Hypothalamus (tissue), 51 donors: ENCODE measurements at regions not wholly inside any gene's neighbourhood (a gene's known extent, or its start where the extent isn't known, plus 50 kb on each side); places are given as distances from the start of the nearest gene placed in this dataset.
"Not testable (repeated sequence)": the region's sequence is repeated elsewhere in the genome, so short reads cannot be mapped to it uniquely, and the experiment has no call there.

Experiments used
- DNase-seq, 51 donors: peaks; one replicate each; lab custom pipeline; 2025; lab: John Stamatoyannopoulos, UW

DNA sequence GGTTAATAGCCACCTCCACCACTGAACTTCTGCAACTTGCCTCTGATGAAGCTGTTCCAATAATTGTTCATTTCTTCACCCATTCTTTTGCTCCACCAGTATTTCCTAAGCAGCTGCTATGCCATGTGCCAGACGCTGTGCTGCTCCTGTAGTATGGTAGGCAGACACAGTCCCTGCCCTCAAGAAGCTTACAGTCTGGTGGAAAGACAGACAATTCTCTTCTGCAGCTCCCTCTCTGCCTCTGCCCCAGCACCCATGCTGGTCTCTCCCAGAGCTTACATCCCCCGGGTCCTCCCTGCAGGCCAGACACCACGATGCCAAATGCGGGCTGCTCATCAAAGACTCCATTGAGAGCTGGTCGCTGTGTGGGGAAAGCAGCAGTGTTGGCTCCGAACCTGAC lies 111.6 kb upstream of the ESRRB start:
- no peak for DNase-seq

DNA sequence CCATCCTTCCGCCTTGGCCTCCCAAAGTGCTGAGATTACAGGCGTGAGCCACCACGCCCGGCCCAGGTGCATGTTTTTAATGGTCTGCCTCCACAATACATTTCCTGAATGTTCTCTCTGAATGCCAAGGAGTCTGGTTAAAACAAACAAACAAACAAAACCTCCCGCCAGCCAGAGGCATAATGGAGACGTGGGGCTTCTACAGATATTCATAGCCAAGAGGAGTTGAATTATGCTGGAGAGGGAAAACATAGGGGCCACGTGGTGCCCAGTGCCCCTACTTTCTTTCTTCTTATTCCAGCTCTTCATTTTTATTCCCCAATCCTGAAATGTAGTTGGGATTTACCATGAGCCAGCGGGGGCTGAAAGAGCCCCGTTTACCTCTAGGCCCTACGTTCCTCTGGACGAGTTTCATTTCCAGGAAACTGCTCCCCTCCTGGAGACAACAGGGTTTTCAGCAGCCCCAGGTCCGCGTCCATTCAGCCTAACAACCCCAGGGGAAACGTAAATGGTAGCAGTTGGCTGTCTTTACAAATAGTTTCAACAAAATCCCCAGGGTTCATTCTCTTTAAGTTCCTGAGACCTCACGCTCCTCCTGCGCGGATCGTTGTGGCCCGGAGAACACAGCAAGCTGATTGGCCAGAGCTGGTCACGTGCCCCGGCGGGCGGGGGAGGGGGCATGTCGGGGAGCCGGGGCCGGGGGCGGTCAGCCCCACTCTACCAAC lies 108.5 kb upstream of the ESRRB start:
- peak in 48 of 51 donors; percentile 3 to 76 (median 34) for DNase-seq

DNA sequence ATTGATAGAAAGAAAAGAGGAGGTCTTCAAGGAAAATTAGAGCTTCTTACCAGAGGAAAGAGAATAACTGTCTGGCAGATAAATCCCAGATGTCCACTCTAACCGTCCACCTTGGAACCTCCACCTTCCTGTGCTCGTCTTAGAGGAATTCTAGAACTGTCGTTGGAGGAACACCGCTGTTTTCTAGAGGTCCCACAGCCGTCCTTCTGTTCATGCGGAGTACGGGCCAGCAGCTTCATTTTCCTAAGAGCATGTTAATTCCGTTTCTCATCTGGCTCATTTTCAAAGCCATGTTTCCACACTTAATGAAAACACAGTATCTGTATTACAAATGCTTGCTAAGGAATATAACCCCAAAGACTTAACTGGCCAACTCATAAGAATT lies 107.9 kb upstream of the ESRRB start:
- DNase-seq, result no peak

DNA sequence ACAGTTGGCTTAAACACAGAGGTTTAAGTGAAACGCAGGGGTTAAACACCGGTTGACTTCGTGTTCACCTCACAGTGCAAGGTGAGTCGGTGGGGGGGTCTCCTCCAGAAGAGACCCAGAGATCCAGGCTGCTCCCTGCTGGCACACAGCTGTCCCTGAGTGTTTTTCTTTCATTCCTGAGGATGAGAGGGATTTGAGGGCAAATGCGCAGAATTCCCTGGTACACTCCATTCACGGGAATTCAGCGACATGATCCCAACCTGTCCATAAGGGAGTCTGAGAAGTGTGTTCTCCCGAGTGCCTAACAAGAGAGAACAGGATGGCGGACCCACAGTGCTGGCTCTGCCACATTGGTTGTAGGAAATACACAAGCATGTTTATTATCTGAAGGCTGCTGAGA lies 107.2 kb upstream of the ESRRB start:
- DNase-seq, result no peak

DNA sequence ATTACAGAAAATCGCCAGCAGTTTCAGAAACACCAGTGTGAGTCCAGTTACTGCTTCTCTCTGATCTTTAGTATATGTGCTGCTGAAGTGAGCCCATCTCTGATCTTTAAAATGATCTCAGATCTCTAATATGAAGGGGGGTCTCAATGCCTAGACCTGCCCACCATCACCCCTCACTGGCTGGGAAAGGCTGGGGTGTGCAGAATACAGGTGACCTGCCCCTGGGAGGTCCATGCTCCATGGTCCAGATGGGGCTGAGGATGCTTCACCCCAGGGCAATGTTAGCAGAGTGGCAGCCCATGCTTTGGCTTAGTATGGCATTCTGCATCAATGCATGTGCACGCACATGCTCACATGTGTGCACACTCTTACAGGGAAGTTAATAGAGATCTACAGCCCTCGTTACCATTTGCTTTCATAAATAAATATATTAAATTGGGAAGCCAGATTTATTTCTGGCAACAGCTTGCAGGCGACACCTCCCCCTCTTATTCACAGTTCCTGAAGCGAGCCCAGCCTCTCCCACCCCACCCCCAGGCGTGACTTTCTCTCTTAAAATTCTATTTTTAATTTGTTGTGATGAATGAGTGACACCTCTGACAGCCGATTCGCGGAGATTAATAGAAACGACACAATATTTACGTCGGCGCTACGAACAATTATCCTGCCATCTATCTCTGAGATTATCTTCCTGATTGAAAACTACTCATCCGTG lies 104.7 kb upstream of the ESRRB start:
- DNase-seq, result no peak

DNA sequence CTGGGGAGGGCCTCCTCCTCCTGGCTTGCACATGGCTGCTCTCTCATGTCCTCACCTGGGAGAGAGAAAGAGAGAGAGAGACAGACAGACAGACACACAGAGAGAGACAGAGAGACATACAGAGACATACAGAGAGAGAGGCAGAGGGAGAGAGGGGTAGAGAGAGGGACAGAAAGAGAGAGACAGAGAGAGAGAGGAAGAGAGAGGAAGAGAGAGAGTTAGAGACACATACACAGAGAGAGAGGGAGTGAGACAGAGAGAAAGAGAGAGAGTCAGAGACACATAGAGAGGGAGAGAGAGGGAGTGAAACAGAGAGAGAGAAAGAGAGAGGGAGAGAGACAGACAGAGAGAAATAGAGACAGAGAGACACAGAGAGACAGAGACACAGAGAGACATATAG lies 103.6 kb upstream of the ESRRB start:
- no peak for DNase-seq

DNA sequence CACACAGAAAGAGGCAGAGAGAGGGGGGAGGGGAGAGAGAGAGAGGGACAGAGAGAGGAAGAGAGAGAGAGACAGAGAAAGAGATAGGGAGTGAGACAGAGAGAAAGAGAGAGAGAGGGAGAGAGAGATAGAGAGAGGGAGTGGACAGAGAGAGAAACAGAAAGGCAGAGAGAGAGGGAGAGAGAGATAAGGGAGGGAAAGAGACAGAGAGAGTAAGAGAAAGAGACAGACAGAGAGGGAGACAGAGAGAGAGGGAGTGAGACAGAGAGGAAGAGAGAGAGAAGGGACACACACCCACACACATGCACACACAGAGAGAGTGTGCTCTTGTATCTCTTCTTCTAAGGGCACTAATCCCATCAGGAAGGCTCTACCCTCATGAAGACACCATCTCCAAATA lies 103.2 kb upstream of the ESRRB start:
- DNase-seq, result no peak

DNA sequence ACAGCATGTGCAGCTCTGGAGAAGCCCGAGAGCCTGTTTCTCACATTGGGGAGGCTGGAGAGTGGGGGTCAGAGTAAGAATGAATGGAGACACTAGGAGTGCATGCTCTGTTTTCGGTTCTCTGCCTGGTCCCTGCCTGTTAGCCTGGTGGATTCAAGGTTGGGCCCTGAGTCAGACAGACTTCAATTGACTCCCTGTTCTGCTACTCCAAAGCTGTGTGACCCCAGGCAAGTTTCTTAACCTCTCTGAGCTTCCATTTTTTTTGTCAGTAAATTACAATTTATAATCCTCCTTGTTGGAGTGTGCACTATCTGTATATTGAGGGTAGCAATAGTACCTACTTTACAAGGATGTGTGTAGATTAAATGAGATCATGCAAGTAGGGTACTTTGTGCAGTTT lies 102.6 kb upstream of the ESRRB start:
- no peak for DNase-seq

DNA sequence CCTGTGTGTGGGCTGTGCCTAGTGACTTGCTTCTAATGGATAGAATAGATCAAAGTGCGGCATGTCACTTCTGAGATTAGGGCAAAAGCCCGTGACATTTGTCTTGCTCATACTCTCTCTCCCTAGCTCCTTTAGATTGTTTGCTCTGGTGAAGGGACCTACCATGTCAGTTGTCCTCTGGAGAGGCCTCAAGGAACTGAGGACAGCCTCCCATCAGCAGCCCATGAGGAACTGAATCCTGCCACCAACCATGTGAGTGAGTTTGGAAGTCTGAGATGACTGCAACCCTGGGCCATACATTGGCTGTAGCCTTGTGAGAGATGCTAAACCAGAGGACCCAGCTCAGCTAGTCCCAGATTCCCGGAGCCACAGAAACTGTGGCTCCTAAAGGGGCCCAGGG lies 101.6 kb upstream of the ESRRB start:
- no peak for DNase-seq

DNA sequence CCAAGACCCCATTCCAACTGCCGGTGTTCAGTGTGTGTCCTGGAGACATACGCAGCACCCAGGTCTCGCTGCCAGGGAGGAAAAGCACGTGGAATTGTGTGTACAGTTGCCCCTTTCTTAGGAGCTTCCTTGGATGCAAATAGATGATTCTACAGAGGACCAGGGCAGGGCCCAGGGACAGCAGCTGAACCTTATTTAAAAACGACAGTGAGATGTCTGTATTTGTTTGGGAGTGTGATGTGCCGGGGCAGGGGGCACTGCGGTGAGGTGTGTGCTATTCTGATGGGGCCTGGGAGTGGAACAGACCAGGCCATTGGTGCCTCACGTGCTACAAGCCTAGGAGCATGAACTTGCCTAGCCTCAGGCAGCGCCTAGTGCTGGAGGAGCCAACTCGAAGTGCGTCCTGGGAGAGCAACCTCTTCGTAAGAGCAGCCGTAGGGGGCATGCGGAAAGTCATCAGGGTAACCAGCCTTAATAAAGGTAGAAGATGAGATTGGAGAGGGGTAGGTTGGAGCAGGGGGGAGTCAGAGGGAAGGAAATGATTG lies 98.3 kb upstream of the ESRRB start:
- DNase-seq, result no peak

DNA sequence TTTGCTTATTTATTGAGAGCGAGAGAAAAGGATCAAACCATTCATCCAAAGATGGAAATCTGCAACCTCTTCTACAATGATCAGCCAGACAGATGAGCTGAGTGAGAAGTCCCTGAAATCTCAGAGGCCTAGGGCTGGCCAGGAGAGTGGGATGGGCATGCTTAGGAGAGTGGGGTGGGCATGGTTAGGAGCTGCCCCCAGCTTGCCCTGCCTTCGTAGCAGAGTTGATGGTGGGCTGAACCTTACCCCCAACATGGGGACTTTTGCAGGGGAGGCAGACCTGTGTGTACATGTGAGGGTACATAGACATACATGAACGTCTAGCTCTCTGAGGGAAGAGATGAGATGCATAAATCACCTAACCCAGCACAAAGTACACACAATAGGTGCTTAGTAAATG lies 95.7 kb upstream of the ESRRB start:
- DNase-seq, result no peak

DNA sequence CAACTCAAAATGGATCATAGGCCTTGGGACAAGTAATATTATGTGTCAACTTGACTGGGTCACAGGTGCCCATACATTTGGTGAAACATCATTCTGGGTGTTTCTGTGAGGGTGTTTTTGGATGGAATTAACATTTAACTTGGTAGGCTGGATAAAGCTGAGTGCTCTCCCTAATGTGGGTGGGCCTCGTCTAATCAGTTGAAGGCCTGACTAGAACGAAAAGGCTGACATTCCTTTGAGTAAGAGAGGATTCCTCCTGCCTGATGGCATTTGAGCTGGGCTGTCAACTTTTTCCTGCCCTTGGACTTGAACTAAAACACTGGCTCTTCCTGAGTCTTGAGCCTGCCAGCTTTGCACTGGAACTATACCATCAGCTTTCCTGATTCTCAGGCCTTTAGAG lies 93.4 kb upstream of the ESRRB start:
- DNase-seq, result no peak

DNA sequence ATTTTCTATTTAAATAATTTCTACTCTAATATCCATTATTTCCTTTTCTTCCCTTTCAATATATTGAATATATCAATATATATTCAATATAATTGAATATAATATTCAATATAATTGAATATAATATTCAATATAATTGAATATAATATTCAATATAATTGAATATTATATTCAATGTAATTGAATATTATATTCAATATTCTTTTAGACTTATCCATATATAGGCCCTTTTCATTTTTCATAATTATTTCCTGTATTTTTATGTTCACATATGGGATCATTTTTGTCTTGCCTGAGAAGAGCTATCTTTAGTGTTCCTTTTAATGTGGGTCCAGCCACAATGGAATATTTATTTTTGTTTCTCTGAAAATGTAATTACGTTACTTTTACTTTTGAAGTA lies 88.9 kb upstream of the ESRRB start:
- DNase-seq, result no peak

DNA sequence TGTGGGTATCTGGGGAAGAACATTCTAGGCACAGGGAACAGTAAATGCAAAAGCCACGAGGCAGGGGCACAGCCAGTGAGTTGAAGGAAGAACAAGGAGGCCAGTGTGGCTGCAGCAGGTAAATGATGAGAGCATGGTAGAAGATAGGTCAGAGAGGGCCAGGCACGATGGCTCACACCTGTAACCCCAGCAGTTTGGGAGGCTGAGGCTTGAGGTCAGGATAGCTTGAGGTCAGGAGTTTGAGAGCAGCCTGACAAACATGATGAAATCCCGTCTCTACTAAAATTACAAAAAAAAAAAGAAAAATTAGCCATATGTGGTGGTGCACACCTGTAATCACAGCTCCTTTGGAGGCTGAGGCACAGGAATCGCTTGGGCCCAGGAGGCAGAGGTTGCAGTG lies 86.7 kb upstream of the ESRRB start:
- no peak for DNase-seq

DNA sequence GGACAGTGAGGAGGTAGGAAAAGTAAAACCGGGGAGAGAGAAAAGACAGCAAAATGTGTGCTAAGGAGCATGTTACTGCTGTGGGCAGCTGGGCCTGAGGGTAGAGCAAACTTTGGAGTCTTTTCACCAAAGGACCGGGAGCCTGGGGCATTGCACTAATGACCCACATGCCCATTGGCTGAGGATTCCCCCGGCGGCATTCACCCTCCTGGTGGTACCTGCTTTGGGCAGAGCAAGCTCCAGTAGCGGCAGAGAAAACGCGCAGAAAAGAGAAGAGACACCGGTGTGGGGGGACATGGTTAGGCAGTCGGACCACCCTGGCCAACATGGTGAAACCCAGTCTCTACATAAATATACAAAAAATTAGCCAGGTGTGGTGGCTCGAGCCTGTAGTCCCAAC lies 83.4 kb upstream of the ESRRB start:
- no peak for DNase-seq

DNA sequence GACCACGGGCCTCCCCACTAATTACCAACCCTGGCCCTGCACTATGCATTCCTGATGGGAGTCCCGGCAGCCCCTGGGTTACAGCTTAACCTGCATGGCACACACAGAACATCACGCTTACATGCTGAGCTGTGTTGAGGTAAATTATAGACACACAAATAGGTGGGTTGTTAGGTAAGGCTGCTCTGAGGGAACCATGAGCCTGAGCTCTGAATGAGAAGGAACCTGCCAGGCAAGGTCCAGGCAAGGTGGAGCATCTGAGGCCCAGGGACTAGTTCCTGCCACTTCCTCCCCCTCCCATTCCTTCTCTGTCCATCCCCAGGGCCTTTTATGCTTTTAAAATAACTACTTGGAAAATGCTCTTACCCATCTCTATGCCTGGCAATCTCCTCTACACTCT lies 82.7 kb upstream of the ESRRB start:
- DNase-seq, result no peak

DNA sequence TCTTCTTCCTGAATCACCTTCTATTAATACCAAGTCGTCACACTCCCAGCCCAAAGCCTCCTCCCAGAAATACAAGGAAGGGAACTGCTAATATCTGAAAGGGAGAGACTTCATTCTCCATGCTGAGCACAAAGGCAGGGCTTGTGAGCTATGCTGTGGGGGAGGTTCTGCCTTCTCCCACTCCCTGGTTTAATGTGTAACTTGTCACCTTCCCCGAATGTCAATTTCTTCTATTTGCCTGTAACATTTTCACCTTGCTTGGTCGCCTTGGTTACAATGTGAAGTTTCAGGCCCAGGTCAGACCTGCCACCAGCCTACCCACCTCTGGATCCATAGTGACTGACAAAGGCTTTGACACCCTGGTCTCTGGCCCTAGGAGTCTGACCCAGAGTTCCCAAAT lies 82.0 kb upstream of the ESRRB start:
- no peak for DNase-seq

DNA sequence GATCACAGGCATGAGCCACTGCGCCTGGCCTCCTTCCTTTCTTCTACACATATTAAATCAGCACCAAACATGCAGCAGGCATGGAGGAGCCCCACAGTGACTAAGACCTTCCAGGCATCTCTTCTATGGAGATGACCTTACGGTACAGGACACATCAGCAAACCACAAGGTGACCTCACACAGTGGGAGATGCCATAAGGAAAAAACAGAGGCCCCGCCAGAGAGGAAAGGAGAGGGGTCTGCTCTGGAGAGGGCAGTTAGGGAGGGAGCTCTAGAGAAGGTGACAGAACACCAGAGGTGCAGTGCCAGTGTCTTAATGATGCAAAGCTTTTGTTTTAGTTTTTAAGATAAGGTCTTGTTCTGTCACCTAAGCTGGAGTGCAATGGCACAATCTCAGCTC lies 81.1 kb upstream of the ESRRB start:
- DNase-seq, result no peak

DNA sequence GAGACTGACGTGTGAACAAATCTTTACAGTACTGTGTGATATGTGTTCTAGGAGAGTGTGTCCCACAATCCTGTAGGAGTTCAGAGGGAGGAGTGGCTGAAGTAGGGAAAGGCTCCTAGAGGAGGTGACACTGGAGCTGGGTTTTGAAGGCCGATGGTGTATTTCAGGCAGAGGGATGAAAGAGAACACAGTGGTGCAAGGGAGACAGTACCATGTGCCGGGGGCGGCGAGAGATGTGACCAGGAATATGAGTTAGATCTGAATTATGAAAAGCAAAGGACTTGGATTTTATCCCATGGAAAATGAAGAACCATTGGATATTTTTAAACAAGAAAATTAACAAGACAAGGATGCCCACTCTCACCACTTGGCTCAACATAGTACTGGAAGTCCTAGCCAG lies 77.0 kb upstream of the ESRRB start:
- no peak for DNase-seq

DNA sequence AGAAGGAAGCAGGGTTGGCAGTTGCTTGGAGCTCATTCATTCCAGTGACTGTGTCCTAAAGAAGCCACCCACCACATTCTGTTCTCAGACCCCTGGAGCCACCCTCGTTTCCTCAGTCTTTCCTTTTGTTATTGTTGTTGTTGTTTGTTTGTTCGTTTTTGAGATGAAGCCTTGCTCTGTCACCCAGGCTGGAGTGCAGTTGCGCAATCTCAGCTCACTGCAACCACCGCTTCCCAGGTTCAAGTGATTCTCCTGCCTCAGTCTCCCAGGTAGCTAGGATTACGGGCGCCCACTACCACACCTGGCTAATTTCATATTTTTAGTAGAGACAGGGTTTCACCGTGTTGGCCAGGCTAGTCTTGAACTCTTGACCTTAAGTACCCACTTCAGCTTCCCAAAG lies 72.7 kb upstream of the ESRRB start:
- not testable (repeated sequence) for DNase-seq

DNA sequence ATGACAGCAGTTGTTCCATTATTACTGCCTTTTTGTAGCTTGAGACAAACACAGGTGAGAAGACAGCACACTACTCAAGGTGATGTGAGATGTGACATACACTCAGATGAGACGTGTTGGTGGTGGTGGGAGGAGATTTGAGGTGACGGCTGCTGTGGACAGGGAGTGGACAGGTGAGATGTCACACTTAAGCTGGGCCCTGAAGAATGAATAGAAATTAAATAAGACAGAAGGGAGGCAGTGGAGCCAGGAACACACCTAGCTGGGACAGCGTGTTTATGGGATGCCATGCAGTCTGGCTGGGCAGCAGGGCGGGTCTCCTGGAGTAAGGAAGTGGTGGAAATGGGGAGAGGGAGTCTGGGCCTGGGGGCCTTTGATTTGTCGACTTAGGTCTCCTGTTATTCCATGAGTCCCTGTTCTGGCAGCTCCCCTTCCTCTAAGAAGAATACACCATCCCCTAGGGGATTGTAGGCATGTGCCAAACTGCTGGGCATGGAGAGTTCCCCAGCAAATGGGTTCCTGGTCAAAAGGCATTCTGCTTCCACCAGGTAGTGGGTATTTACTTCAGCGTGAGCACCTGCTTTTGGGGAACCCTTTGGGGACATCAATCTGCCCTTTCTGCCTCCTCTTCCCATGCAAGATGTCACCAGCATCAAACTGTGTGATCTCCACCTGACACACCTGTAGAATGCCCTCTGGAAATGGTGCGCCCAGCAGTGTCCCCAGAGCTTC lies 71.2 kb upstream of the ESRRB start:
- DNase-seq, result no peak
